Neuronal stem cell (in vitro differentiated cells): ENCODE measurements at regions not wholly inside any gene's neighbourhood (a gene's known extent, or its start where the extent isn't known, plus 50 kb on each side); places are given as distances from the start of the nearest gene placed in this dataset.

ENCODE experiments used
- DNase-seq: peaks from one replicate; pipeline ENCODE4 v3.0.0-alpha.2; 2013; ENCODE audit warnings: low spot score
- H2AFZ ChIP-seq: one replicate; pipeline ENCODE4 v1.6.1; 2013; ENCODE audit warnings: mild to moderate bottlenecking, low read length, inconsistent platforms
- H2AK5ac ChIP-seq: 2 replicates; pipeline ENCODE4 v1.6.1; 2013; ENCODE audit warnings: low read depth, mild to moderate bottlenecking, inconsistent platforms, low read length, moderate library complexity, mixed read lengths
- H2BK120ac ChIP-seq: 2 replicates; pipeline ENCODE4 v1.6.1; 2013; ENCODE audit warnings: low read depth, mild to moderate bottlenecking, inconsistent platforms, low read length, moderate library complexity, mixed read lengths
- H2BK12ac ChIP-seq: one replicate; pipeline ENCODE4 v1.6.1; 2013; ENCODE audit warnings: low read length, inconsistent platforms
- H2BK15ac ChIP-seq: 2 replicates; pipeline ENCODE4 v1.6.1; 2013; ENCODE audit warnings: mild to moderate bottlenecking, low read length, inconsistent platforms, mixed read lengths
- H2BK5ac ChIP-seq: one replicate; pipeline ENCODE4 v1.6.1; 2013; ENCODE audit warnings: inconsistent platforms, mild to moderate bottlenecking, low read length, moderate library complexity
- H3K14ac ChIP-seq: one replicate; pipeline ENCODE4 v1.6.1; 2013; ENCODE audit warnings: low read length, inconsistent platforms
- H3K18ac ChIP-seq: 2 replicates; pipeline ENCODE4 v1.6.1; 2013; ENCODE audit warnings: low read length, inconsistent platforms
- H3K23ac ChIP-seq: 2 replicates; pipeline ENCODE4 v1.6.1; 2013; ENCODE audit warnings: low read depth, mild to moderate bottlenecking, mixed read lengths, low read length, inconsistent platforms; ENCODE audit not compliant: poor library complexity
- H3K27ac ChIP-seq: replicated peaks from 3 replicates; pipeline ENCODE4 v1.5.1; 2013; ENCODE audit warnings: low read length, inconsistent platforms
- H3K27me3 ChIP-seq, 3 experiments: 2 replicates each; pipeline ENCODE4 v1.6.1; 2013; ENCODE audit warnings: low read length in 3 of 3, mild to moderate bottlenecking in 2 of 3, inconsistent platforms in 1 of 3, low read depth in 1 of 3, mixed read lengths in 1 of 3, moderate library complexity in 1 of 3; ENCODE audit not compliant: control insufficient read depth in 3 of 3, insufficient read depth in 3 of 3
- H3K36me3 ChIP-seq, 2 donors: replicated peaks in 1 of 2; 2 replicates each; pipeline ENCODE4 v1.6.1; 2013; ENCODE audit warnings: low read length in 2 of 2; ENCODE audit not compliant: control insufficient read depth in 2 of 2, insufficient read depth in 2 of 2
- H3K4ac ChIP-seq: 2 replicates; pipeline ENCODE4 v1.6.1; 2013; ENCODE audit warnings: inconsistent platforms, mild to moderate bottlenecking, low read length, moderate library complexity
- H3K4me1 ChIP-seq, 2 donors: 1 replicate in 1 of 2; 2 replicates in 1 of 2; pipeline ENCODE4 v1.6.1; 2013; ENCODE audit warnings: low read length in 2 of 2, low read depth in 1 of 2; ENCODE audit not compliant: control insufficient read depth in 2 of 2, insufficient read depth in 1 of 2
- H3K4me2 ChIP-seq: one replicate; pipeline ENCODE4 v1.6.1; 2013; ENCODE audit warnings: mild to moderate bottlenecking, low read length, inconsistent platforms; ENCODE audit not compliant: insufficient read depth, poor library complexity, severe bottlenecking
- H3K4me3 ChIP-seq, 2 donors: 2 replicates each; pipeline ENCODE4 v1.5.1; 2013; ENCODE audit warnings: low read length in 2 of 2, mild to moderate bottlenecking in 2 of 2, inconsistent platforms in 1 of 2, moderate library complexity in 1 of 2
- H3K79me1 ChIP-seq: one replicate; pipeline ENCODE4 v1.6.1; 2013; ENCODE audit warnings: low read depth, mild to moderate bottlenecking, inconsistent platforms, low read length, moderate library complexity
- H3K9ac ChIP-seq: one replicate; pipeline ENCODE4 v1.6.1; 2013; ENCODE audit warnings: mild to moderate bottlenecking, low read depth, low read length, inconsistent platforms; ENCODE audit not compliant: poor library complexity
- H3K9me3 ChIP-seq, 2 donors: replicated peaks in 1 of 2; 2 replicates each; pipeline versions ENCODE3 to v1.6.1; 2013; ENCODE audit warnings: low read length in 2 of 2, mild to moderate bottlenecking in 2 of 2, inconsistent platforms in 1 of 2, low read depth in 1 of 2, mixed read lengths in 1 of 2, moderate library complexity in 1 of 2; ENCODE audit not compliant: control insufficient read depth in 2 of 2, insufficient read depth in 1 of 2
- H4K8ac ChIP-seq: one replicate; pipeline ENCODE4 v1.6.1; 2013; ENCODE audit warnings: low read depth, mild to moderate bottlenecking, inconsistent platforms, low read length, moderate library complexity
- H4K91ac ChIP-seq: one replicate; pipeline ENCODE4 v1.6.1; 2013; ENCODE audit warnings: low read length, low read depth, mild to moderate bottlenecking, inconsistent platforms; ENCODE audit not compliant: poor library complexity
- WGBS, 2 donors: extraction: QIAGEN DNeasy Blood & Tissue Kit; methylation state at CpG; one replicate each; pipeline ENCODE4 v1.1.7; 2013; ENCODE audit warnings: missing lambda C conversion rate in 2 of 2, mixed read lengths in 1 of 2; ENCODE audit not compliant: insufficient read length in 2 of 2, insufficient replicate concordance in 1 of 2; ENCODE audit errors: extremely low coverage in 2 of 2; 5-methylcytosine and 5-hydroxymethylcytosine counted together

- no peak overlapping the region for H3K14ac ChIP-seq
- no peak overlapping the region for H3K9ac ChIP-seq
- H4K91ac ChIP-seq: no peak overlapping the region
- no peaks in the 10 kb centered on the region for H3K9me3 ChIP-seq
- H3K4ac ChIP-seq: no peak overlapping the region
- DNase-seq: no peak
- H3K36me3 ChIP-seq: no peaks in the 10 kb centered on the region
- no peak overlapping the region for H2AK5ac ChIP-seq
- no peak overlapping the region for H2BK15ac ChIP-seq
- no peak overlapping the region for H2BK120ac ChIP-seq
- no peak overlapping the region for H4K8ac ChIP-seq
- H3K4me2 ChIP-seq: no peak overlapping the region
- no peak overlapping the region for H2BK12ac ChIP-seq
- H3K4me3 ChIP-seq: no peak overlapping the region
- no peak overlapping the region for H2AFZ ChIP-seq
- no peak overlapping the region for H2BK5ac ChIP-seq
- H3K27me3 ChIP-seq: no peaks in the 10 kb centered on the region
- WGBS, 2 donors: no CpG with 5 or more reads among the region's 2 CpGs
- no peaks in the 10 kb centered on the region for H3K79me1 ChIP-seq
- no peaks in the 10 kb centered on the region for H3K4me1 ChIP-seq
- no peak overlapping the region for H3K27ac ChIP-seq
- no peak overlapping the region for H3K18ac ChIP-seq
- no peak overlapping the region for H3K23ac ChIP-seq
These were observed 1290.7 kb downstream of the SUCLG1 start for GRCh38 chr2:83168377-83168776.

GRCh38 chr2:83162421-83162820 lies 1296.7 kb downstream of the SUCLG1 start:
- Histone ChIP-seq H2BK15ac (no peak overlapping the region), H3K4me1 (no peaks in the 10 kb centered on the region), H3K9ac (no peak overlapping the region), H3K79me1 (no peaks in the 10 kb centered on the region), H2AK5ac (no peak overlapping the region), H3K23ac (no peak overlapping the region), H3K36me3 (no peaks in the 10 kb centered on the region), H2BK5ac (no peak overlapping the region), H2BK12ac (no peak overlapping the region), H3K14ac (no peak overlapping the region), H3K27ac (no peak overlapping the region), H2BK120ac (no peak overlapping the region), H3K4me2 (no peak overlapping the region), H3K4me3 (no peak overlapping the region), H4K91ac (no peak overlapping the region), H3K27me3 (no peaks in the 10 kb centered on the region), H3K18ac (no peak overlapping the region), H3K9me3 (no peaks in the 10 kb centered on the region), H2AFZ (no peak overlapping the region), H4K8ac (no peak overlapping the region), H3K4ac (no peak overlapping the region)
- no CpG with 5 or more reads among the region's 3 CpGs for WGBS, 2 donors
- DNase-seq: no peak

DNA sequence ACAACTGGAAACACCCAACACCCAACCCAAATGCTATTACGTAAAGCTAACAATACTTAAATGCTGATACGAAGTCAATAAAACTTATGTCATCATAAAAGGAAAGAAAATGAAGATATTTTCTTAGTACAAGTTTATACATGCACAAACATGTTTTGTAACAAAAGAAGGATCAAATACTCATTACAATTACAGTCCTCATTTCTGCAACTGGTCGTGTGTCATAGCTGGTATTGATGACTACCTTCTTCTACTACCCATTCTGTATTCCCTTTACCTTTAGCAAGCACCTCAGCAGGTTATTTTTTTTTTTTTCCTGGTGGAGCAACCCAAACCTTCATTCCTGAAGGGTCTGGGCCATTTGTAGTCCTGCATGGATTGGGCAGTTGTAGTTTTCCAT lies 1298.5 kb downstream of the SUCLG1 start:
- Histone ChIP-seq H4K8ac (no peak overlapping the region), H3K23ac (no peak overlapping the region), H3K14ac (no peak overlapping the region), H3K27me3 (no peaks in the 10 kb centered on the region), H3K18ac (no peak overlapping the region), H2BK5ac (no peak overlapping the region), H2AK5ac (no peak overlapping the region), H2BK12ac (no peak overlapping the region), H3K4me1 (no peaks in the 10 kb centered on the region), H4K91ac (no peak overlapping the region), H3K9ac (no peak overlapping the region), H3K4me3 (no peak overlapping the region), H2BK15ac (no peak overlapping the region), H3K36me3 (no peaks in the 10 kb centered on the region), H3K9me3 (no peaks in the 10 kb centered on the region), H3K4ac (no peak overlapping the region), H3K27ac (no peak overlapping the region), H3K4me2 (no peak overlapping the region), H2AFZ (no peak overlapping the region), H3K79me1 (no peaks in the 10 kb centered on the region), H2BK120ac (no peak overlapping the region)
- WGBS, 2 donors: no CpG with 5 or more reads among the region's 3 CpGs
- DNase-seq: no peak

- H3K4me1 ChIP-seq: no peaks in the 10 kb centered on the region
- no CpG with 5 or more reads among the region's 8 CpGs for WGBS, 2 donors
- no peak overlapping the region for H3K23ac ChIP-seq
- H3K36me3 ChIP-seq: no peaks in the 10 kb centered on the region
- no peaks in the 10 kb centered on the region for H3K79me1 ChIP-seq
- H3K9ac ChIP-seq: no peak overlapping the region
- no peak for DNase-seq
- H2BK12ac ChIP-seq: no peak overlapping the region
- no peak overlapping the region for H3K4ac ChIP-seq
- no peaks in the 10 kb centered on the region for H3K9me3 ChIP-seq
- no peak overlapping the region for H3K14ac ChIP-seq
- no peak overlapping the region for H4K91ac ChIP-seq
- no peak overlapping the region for H2BK120ac ChIP-seq
- no peaks in the 10 kb centered on the region for H3K27me3 ChIP-seq
- H4K8ac ChIP-seq: no peak overlapping the region
- H2AK5ac ChIP-seq: no peak overlapping the region
- no peak overlapping the region for H2BK15ac ChIP-seq
- H2BK5ac ChIP-seq: no peak overlapping the region
- H3K4me2 ChIP-seq: no peak overlapping the region
- H3K27ac ChIP-seq: no peak overlapping the region
- H3K18ac ChIP-seq: no peak overlapping the region
- no peak overlapping the region for H2AFZ ChIP-seq
- no peak overlapping the region for H3K4me3 ChIP-seq
These were observed 1303.3 kb downstream of the SUCLG1 start for GRCh38 chr2:83155826-83156225.
